DMS 273 treated with DMSO at 0.1 percent for 48 hours (cell line): ENCODE measurements at regions not wholly inside any gene's neighbourhood (a gene's known extent, or its start where the extent isn't known, plus 50 kb on each side); places are given as distances from the start of the nearest gene placed in this dataset.

ENCODE experiments used
- DNase-seq: peaks from one replicate; lab custom pipeline; 2025; lab: John Stamatoyannopoulos, UW

- no peak for DNase-seq
Measured at GRCh38 chr2:125070726-125071505, 1045.8 kb downstream of the CNTNAP5 start.

GRCh38 chr2:125073440-125073839, 1048.4 kb downstream of the CNTNAP5 start:
- DNase-seq, result no peak

- no peak for DNase-seq
Measured at GRCh38 chr2:125085904-125086303, 1060.8 kb downstream of the CNTNAP5 start.

- no peak for DNase-seq
Measured at GRCh38 chr2:125086313-125087184, 1061.5 kb downstream of the CNTNAP5 start.

GRCh38 chr2:125092276-125093009, 1067.4 kb downstream of the CNTNAP5 start:
- DNase-seq, result no peak

GRCh38 chr2:125095826-125096225, 1070.7 kb downstream of the CNTNAP5 start:
- DNase-seq, result no peak

- no peak for DNase-seq
Measured at GRCh38 chr2:125106710-125107109, 1081.6 kb downstream of the CNTNAP5 start.

GRCh38 chr2:125107446-125107845, 1082.4 kb downstream of the CNTNAP5 start:
- DNase-seq, result no peak

GRCh38 chr2:125108251-125108650, 1083.2 kb downstream of the CNTNAP5 start:
- DNase-seq, result no peak

- DNase-seq, result no peak
Measured at GRCh38 chr2:125125902-125126301, 1100.8 kb downstream of the CNTNAP5 start.

- no peak for DNase-seq
Measured at GRCh38 chr2:125160947-125161346, 1135.9 kb downstream of the CNTNAP5 start.

GRCh38 chr2:125167152-125167551, 1142.1 kb downstream of the CNTNAP5 start:
- DNase-seq, result no peak

GRCh38 chr2:125167820-125168219, 1142.7 kb downstream of the CNTNAP5 start:
- no peak for DNase-seq

- DNase-seq, result no peak
Measured at GRCh38 chr2:125168442-125168841, 1143.4 kb downstream of the CNTNAP5 start.

- no peak for DNase-seq
Measured at GRCh38 chr2:125169022-125169763, 1144.1 kb downstream of the CNTNAP5 start.

GRCh38 chr2:125169764-125170146, 1144.7 kb downstream of the CNTNAP5 start:
- no peak for DNase-seq

GRCh38 chr2:125172181-125172580, 1147.1 kb downstream of the CNTNAP5 start:
- no peak for DNase-seq

GRCh38 chr2:125175415-125175814, 1150.3 kb downstream of the CNTNAP5 start:
- DNase-seq, result no peak

- DNase-seq, result no peak
Measured at GRCh38 chr2:125185691-125186270, 1160.7 kb downstream of the CNTNAP5 start.

- DNase-seq, result no peak
Measured at GRCh38 chr2:125207431-125207830, 1182.3 kb downstream of the CNTNAP5 start.

GRCh38 chr2:125216321-125216720, 1191.2 kb downstream of the CNTNAP5 start:
- no peak for DNase-seq
